ENCODE measurements at regions not wholly inside any gene's neighbourhood (a gene's known extent, or its start where the extent isn't known, plus 50 kb on each side); places are given as distances from the start of the nearest gene placed in this dataset.

DNA sequence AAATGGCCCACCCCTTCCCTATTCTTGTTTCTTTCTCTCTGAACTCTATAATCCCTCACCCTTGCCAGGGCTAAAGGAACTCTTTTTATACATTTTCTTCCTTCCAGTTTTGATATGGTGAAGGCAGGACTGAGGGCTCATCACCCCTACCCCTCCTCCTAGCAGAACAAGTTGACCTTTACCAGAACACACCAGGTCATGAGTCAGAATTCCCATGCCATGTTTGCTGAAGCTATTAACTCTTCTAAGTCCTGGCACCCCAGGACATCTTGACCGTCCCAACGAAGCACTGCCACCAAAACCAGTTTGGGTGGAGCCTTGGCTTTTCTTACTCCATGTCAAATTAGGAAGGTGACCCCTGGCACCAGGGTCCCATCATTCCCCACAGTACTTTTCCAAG, 57.5 kb upstream of the DYNLT3 start:
- no peak for TF ChIP-seq ZFX (IDR thresholded peaks at IDR 0.05; ENCODE audit: borderline replicate concordance)
- TF ChIP-seq, protein P1, sequence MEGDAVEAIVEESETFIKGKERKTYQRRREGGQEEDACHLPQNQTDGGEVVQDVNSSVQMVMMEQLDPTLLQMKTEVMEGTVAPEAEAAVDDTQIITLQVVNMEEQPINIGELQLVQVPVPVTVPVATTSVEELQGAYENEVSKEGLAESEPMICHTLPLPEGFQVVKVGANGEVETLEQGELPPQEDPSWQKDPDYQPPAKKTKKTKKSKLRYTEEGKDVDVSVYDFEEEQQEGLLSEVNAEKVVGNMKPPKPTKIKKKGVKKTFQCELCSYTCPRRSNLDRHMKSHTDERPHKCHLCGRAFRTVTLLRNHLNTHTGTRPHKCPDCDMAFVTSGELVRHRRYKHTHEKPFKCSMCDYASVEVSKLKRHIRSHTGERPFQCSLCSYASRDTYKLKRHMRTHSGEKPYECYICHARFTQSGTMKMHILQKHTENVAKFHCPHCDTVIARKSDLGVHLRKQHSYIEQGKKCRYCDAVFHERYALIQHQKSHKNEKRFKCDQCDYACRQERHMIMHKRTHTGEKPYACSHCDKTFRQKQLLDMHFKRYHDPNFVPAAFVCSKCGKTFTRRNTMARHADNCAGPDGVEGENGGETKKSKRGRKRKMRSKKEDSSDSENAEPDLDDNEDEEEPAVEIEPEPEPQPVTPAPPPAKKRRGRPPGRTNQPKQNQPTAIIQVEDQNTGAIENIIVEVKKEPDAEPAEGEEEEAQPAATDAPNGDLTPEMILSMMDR (IDR thresholded peaks at IDR 0.05): no peak
- H3K27ac ChIP-seq: no peak overlapping the region

DNA sequence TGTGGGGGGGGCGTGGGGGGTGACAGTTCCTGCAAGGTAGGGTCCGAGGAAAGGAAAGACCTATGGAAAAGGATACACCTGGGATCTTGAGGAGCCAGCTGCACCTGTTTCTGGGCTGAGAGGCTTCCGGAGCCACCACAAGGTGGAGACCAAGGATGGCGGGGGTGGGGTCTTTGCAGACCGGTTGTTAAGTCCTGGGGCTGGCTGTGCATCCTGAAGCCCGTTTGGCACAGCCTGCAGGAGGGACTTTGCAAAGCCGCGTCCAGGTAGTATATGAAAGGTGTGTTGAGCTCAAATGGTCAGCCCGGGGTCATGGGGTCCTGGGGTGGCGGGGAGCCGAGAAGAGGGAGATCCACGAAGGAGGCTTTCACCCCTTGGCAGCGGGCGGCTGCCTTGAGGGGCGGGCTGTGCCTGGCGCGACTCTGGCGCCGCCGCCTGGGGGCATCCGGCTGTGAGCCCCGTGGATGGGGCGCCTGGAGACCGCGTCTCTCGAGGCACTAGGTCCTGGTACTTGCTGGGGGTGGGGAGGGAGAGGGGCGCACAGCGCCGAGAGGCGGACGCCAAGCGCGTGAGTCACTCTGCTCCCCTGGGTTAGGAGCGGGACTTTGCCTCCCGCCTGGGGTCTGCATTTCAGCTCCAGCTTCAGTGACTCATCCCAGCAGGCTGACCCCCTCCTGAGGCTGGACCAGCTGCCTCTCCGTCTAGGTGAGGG, 58.2 kb upstream of the DYNLT3 start:
- no peak overlapping the region for H3K27ac ChIP-seq
- TF ChIP-seq, protein P1 (IDR thresholded peaks at IDR 0.05): peak; percentile 33
- no peak for TF ChIP-seq ZFX (IDR thresholded peaks at IDR 0.05; ENCODE audit: borderline replicate concordance)

DNA sequence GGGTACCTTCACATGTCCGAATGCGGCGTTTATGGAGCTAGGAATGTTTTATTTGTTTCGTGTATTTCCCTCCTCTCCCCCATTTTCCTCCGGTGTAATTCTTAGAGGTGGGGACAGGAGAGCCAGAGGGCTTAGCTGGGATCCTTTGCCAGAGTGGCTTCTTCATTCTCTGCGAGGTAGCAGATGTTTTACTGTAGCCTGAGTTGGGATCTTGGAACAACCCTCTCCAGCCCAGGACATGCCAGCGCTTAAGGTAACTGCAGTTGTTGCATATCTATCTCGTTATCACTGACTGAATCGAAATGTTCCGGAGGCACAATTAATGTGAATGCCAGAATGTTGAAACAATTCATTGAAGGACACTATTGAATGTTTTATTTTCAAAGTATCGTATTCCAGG, 59.0 kb upstream of the DYNLT3 start:
- no peak overlapping the region for H3K27ac ChIP-seq
- TF ChIP-seq, protein P1 (IDR thresholded peaks at IDR 0.05): no peak
- TF ChIP-seq ZFX (IDR thresholded peaks at IDR 0.05; ENCODE audit: borderline replicate concordance): no peak

DNA sequence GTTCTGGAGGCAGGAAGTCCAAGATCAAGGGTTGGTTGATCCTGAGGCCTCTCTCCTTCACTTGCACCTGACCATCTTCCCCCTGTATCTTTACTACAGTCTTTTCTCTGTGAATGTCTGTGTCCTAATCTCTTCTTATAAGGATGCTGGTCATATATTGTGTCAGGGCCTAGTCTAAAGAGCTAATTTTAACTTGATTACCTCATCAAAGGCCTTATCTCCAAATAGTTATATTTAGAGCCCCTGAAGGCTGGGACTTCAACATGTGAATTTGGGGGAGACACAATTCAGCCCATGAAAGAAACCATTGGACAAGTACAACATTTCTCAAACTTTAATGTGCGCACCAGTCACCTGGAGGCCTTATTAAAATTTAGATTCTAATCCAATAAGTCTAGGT, 62.8 kb upstream of the DYNLT3 start:
- TF ChIP-seq ZFX (IDR thresholded peaks at IDR 0.05; ENCODE audit: borderline replicate concordance): no peak
- TF ChIP-seq, protein P1 (IDR thresholded peaks at IDR 0.05): no peak

DNA sequence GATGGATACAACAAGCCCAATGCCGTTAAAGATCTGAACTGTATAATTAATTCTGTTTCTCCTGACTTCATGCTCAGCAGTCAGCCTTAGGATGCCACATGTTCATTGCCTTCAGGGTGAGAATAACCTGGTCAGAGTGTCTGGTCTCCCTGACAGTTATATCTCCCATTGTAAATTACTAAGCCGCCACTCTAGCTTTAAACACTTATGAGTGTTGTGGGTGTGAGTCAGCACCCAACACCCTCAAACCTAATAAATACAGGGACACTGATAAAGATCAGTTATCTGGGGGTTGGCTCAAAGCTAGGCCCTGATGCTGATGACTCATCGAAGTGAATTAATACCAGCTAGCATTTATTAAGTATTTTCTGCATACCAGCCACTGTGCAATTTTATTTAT, 64.9 kb upstream of the DYNLT3 start:
- no peak overlapping the region for H3K27ac ChIP-seq
- TF ChIP-seq, protein P1 (IDR thresholded peaks at IDR 0.05): no peak
- TF ChIP-seq ZFX (IDR thresholded peaks at IDR 0.05; ENCODE audit: borderline replicate concordance): no peak

More for the DNA sequence above, 62.8 kb upstream of the DYNLT3 start:
- H3K27ac ChIP-seq: no peak overlapping the region

DNA sequence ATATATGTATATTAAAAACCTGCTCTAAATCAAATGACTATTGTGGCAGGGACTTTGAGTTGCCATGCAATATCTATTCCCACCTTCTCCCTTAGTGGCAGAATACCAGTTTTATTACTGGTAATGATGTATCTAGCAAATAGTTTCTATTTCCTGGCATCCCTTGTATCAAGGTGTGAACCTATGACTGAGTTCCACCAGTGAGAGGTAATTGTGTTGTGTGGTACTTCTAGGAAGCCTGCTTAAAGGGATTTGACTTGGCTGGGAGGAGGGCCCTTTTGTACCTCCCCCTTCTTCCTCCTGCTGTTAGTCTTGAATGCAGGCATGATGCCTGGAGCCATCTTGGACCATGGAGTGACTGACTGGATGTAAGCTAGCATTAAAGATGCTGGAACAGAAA, 65.4 kb upstream of the DYNLT3 start:
- TF ChIP-seq, protein P1 (IDR thresholded peaks at IDR 0.05): no peak
- TF ChIP-seq ZFX (IDR thresholded peaks at IDR 0.05; ENCODE audit: borderline replicate concordance): no peak
- H3K27ac ChIP-seq: no peak overlapping the region

DNA sequence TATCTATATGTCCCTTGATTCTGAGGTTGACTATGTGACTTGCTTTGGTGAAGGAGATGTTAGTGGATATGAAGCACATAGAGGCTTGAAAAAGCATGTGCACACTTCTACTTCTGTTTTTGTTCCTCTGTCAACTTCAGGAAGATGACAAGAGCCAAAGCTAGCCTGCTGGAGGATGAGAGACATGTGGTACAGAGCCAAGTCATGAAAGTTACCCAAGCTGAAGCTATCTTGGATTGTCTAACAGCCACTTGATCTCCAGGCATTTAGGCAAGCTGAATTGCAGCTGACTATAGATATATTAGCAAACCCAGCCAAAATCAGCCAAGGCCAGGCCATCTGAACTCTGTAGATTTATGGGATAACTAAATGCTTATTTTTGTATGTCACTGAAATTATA, 70.8 kb upstream of the DYNLT3 start:
- TF ChIP-seq, protein P1 (IDR thresholded peaks at IDR 0.05): no peak
- no peak for TF ChIP-seq ZFX (IDR thresholded peaks at IDR 0.05; ENCODE audit: borderline replicate concordance)
- no peak overlapping the region for H3K27ac ChIP-seq
